Activated CD8-positive, alpha-beta T cell treated with anti-CD3 and anti-CD28 coated beads for 36 hours (primary cell): ENCODE measurements at regions not wholly inside any gene's neighbourhood (a gene's known extent, or its start where the extent isn't known, plus 50 kb on each side); places are given as distances from the start of the nearest gene placed in this dataset.

ENCODE experiments used
- ATAC-seq: fragments of 200-7000 bp; cut with Tn5 transposase; one replicate; pipeline ENCODE4 v1.10.0; 2021; ENCODE audit warnings: mild to moderate bottlenecking, moderate library complexity
- CTCF ChIA-PET: fragments of 350-600 bp; sonication (Branson Sonifier 250); formaldehyde crosslinking; loops from one replicate; lab custom pipeline; 2021; ENCODE audit warnings: antibody characterized with exemption; lab: Charles Lee
- POLR2A ChIA-PET: fragments of 350-600 bp; sonication (Branson Sonifier 250); formaldehyde crosslinking; loops from one replicate; lab custom pipeline; 2021; ENCODE audit warnings: antibody characterized with exemption; lab: Charles Lee
- DNase-seq: peaks from one replicate; pipeline ENCODE4 v3.0.0-alpha.2; 2020
- H3K27ac Mint-ChIP-seq: one replicate; pipeline ENCODE4 v1.8.0; 2021; ENCODE audit warnings: mild to moderate bottlenecking, mixed read lengths
- H3K27me3 Mint-ChIP-seq: one replicate; pipeline ENCODE4 v1.8.0; 2021; ENCODE audit warnings: mixed read lengths
- H3K36me3 Mint-ChIP-seq: one replicate; pipeline ENCODE4 v1.8.0; 2021; ENCODE audit warnings: low read depth, mixed read lengths
- H3K4me1 Mint-ChIP-seq: one replicate; pipeline ENCODE4 v1.8.0; 2021; ENCODE audit warnings: low read depth, mixed read lengths
- H3K4me3 Mint-ChIP-seq: one replicate; pipeline ENCODE4 v1.8.0; 2021; ENCODE audit warnings: mild to moderate bottlenecking, moderate library complexity, mixed read lengths
- H3K9me3 Mint-ChIP-seq: one replicate; pipeline ENCODE4 v1.8.0; 2021; ENCODE audit warnings: mixed read lengths
- CTCF ChIP-seq: fragments of 200-600 bp; IDR thresholded peaks from one replicate; pipeline ENCODE4 v1.8.0; 2022; ENCODE audit warnings: antibody characterized with exemption, mild to moderate bottlenecking
- intact Hi-C: fragments of 100-400 bp; cut with micrococcal nuclease; formaldehyde crosslinking; loops from one replicate; pipeline ENCODE4 v1.10.0; 2022

GRCh38 chr13:88526186-88526852 is 855.1 kb downstream of the SLITRK5 start:
- H3K36me3 Mint-ChIP-seq, result no peaks in the 10 kb centered on the region
- ATAC-seq (no peak), DNase-seq (no peak)
- intact Hi-C loops, result no loop called here
- no peak overlapping the region for H3K4me3 Mint-ChIP-seq
- TF ChIP-seq CTCF, result no peak
- ChIA-PET CTCF (no interaction called here), POLR2A (no interaction called here)
- no peak overlapping the region for H3K27ac Mint-ChIP-seq
- H3K9me3 Mint-ChIP-seq, result peaks cover 4% of the 10 kb centered on the region
- no peaks in the 10 kb centered on the region for H3K4me1 Mint-ChIP-seq
- H3K27me3 Mint-ChIP-seq, result no peaks in the 10 kb centered on the region

- TF ChIP-seq CTCF, result no peak
- ChIA-PET CTCF (no interaction called here), POLR2A (no interaction called here)
- Mint-ChIP-seq H3K27me3 (no peaks in the 10 kb centered on the region), H3K4me1 (no peaks in the 10 kb centered on the region), H3K4me3 (no peak overlapping the region), H3K27ac (no peak overlapping the region), H3K36me3 (no peaks in the 10 kb centered on the region), H3K9me3 (peaks cover 4% of the 10 kb centered on the region)
- intact Hi-C loops, result no loop called here
- no peak for ATAC-seq
- no peak for DNase-seq
Measured at GRCh38 chr13:88526853-88527215, 855.7 kb downstream of the SLITRK5 start.

GRCh38 chr13:88541994-88542393 is 870.8 kb downstream of the SLITRK5 start:
- no peak for DNase-seq
- Mint-ChIP-seq H3K9me3 (peaks cover 7% of the 10 kb centered on the region), H3K27me3 (no peaks in the 10 kb centered on the region), H3K27ac (no peak overlapping the region), H3K4me1 (no peaks in the 10 kb centered on the region), H3K4me3 (no peak overlapping the region), H3K36me3 (no peaks in the 10 kb centered on the region)
- intact Hi-C loops, result no loop called here
- POLR2A ChIA-PET, result no interaction called here
- no peak for TF ChIP-seq CTCF
- CTCF ChIA-PET, result no interaction called here
- no peak for ATAC-seq

DNA sequence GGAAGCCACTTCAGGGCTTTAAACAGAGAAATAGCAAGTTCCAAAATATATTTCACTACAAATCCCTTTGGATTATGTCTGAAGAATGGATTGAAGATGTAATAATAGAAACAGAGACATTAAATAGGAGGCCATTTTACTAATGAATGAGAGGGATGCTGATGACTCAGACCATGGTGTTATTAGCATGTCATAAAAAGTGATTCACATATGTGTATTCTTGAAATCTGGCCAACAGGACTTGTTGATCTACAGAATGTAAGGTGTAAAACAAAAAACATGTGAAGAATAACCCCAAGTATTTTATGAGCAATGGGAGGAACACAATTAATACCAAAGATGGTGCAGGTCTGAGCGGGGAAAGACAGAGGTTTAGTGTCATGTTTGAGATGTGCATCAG is 873.7 kb downstream of the SLITRK5 start:
- Mint-ChIP-seq H3K4me1 (no peaks in the 10 kb centered on the region), H3K27ac (no peak overlapping the region), H3K36me3 (no peaks in the 10 kb centered on the region), H3K27me3 (no peaks in the 10 kb centered on the region), H3K9me3 (peaks cover 7% of the 10 kb centered on the region), H3K4me3 (no peak overlapping the region)
- DNase-seq (no peak), ATAC-seq (no peak)
- intact Hi-C loops, result no loop called here
- CTCF ChIA-PET, result no interaction called here
- POLR2A ChIA-PET, result no interaction called here
- no peak for TF ChIP-seq CTCF

DNA sequence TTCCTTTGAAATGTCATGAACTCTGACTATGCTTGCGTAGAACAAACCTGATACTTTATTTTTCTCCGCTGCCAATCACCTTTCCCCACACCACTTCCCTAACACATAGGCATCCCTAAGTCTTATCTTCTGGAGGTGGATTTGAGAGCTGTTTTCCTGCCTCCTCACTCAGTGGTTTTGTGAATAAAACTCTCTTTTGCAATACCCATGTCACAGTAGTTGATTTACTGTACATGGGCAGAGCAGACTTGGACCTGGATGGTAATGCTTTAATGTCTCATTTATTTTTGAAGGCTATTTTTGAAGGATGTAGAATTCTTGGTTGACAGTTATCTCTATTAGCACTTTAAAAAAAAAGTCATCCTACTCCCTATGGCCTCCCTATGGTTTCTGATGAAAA is 881.8 kb downstream of the SLITRK5 start:
- ATAC-seq (no peak), DNase-seq (no peak)
- Mint-ChIP-seq H3K36me3 (no peaks in the 10 kb centered on the region), H3K27me3 (no peaks in the 10 kb centered on the region), H3K4me1 (no peaks in the 10 kb centered on the region), H3K27ac (no peak overlapping the region), H3K9me3 (peaks cover 4% of the 10 kb centered on the region), H3K4me3 (no peak overlapping the region)
- no peak for TF ChIP-seq CTCF
- CTCF ChIA-PET, result no interaction called here
- intact Hi-C loops, result no loop called here
- POLR2A ChIA-PET, result no interaction called here
